IMR-90 (cell line): ENCODE measurements at regions not wholly inside any gene's neighbourhood (a gene's known extent, or its start where the extent isn't known, plus 50 kb on each side); places are given as distances from the start of the nearest gene placed in this dataset.

Experiments
- ATAC-seq: fragments of 200-7000 bp; cut with Tn5 transposase; 2 replicates; pipeline ENCODE4 v1.9.1; 2020; ENCODE audit warnings: low read depth, mild to moderate bottlenecking, moderate library complexity
- BruUV-seq: library from RNA; stranded (reverse); fragments of 400-500 nt; replicated peaks from 2 replicates; lab custom pipeline; 2021; lab: Mats Ljungman, UMichigan
- CTCF ChIA-PET: fragments of 300-600 bp; formaldehyde crosslinking; extraction: SDS; loops from one replicate; lab custom pipeline; 2021; ENCODE audit warnings: antibody characterized with exemption; lab: Yijun Ruan, JAX
- POLR2A ChIA-PET: fragments of 300-600 bp; sonication (Branson Sonifier 250); formaldehyde crosslinking; loops from one replicate; lab custom pipeline; 2022; ENCODE audit warnings: antibody characterized with exemption; ENCODE audit not compliant: unreplicated experiment; lab: Charles Lee
- DNase-seq: peaks from one replicate; pipeline ENCODE4 v3.0.0; 2013
- H2AFZ ChIP-seq: replicated peaks from 2 replicates; pipeline ENCODE3; 2013; ENCODE audit warnings: low read length, mild to moderate bottlenecking; ENCODE audit not compliant: poor library complexity
- H2AK5ac ChIP-seq: 2 replicates; pipeline ENCODE4 v1.6.1; 2013; ENCODE audit warnings: low read depth, low read length, inconsistent platforms
- H2AK9ac ChIP-seq: replicated peaks from 2 replicates; pipeline ENCODE3; 2013; ENCODE audit warnings: mild to moderate bottlenecking, low read depth, low read length, moderate library complexity; ENCODE audit not compliant: poor library complexity
- H2BK120ac ChIP-seq: 2 replicates; pipeline ENCODE4 v1.6.1; 2013; ENCODE audit warnings: low read depth, low read length, inconsistent platforms
- H2BK15ac ChIP-seq: 3 replicates; pipeline ENCODE4 v1.6.1; 2013; ENCODE audit warnings: low read depth, low read length, inconsistent platforms
- H2BK20ac ChIP-seq: 2 replicates; pipeline ENCODE4 v1.6.1; 2013; ENCODE audit warnings: low read depth, mild to moderate bottlenecking, inconsistent platforms, low read length, moderate library complexity
- H2BK5ac ChIP-seq: 2 replicates; pipeline ENCODE4 v1.6.1; 2013; ENCODE audit warnings: mild to moderate bottlenecking, low read depth, low read length, inconsistent platforms; ENCODE audit not compliant: poor library complexity, severe bottlenecking
- H3K14ac ChIP-seq: replicated peaks from 2 replicates; pipeline ENCODE4 v1.6.1; 2013; ENCODE audit warnings: low read depth, low read length, inconsistent platforms
- H3K18ac ChIP-seq: 2 replicates; pipeline ENCODE4 v1.6.1; 2013; ENCODE audit warnings: low read depth, low read length, control low read depth
- H3K23ac ChIP-seq: 2 replicates; pipeline ENCODE4 v1.6.1; 2013; ENCODE audit warnings: low read depth, low read length, inconsistent platforms
- H3K27ac ChIP-seq: 2 replicates; pipeline ENCODE4 v1.5.1; 2013; ENCODE audit warnings: mild to moderate bottlenecking, control low read depth, low read length; ENCODE audit not compliant: insufficient read depth
- H3K27me3 ChIP-seq: 2 replicates; pipeline ENCODE4 v1.6.1; 2013; ENCODE audit warnings: low read length; ENCODE audit not compliant: control insufficient read depth, insufficient read depth
- H3K36me3 ChIP-seq: 2 replicates; pipeline ENCODE4 v1.6.1; 2013; ENCODE audit warnings: low read length, mixed read lengths; ENCODE audit not compliant: control insufficient read depth, insufficient read depth
- H3K4ac ChIP-seq: 2 replicates; pipeline ENCODE4 v1.6.1; 2013; ENCODE audit warnings: low read depth, low read length, inconsistent platforms
- H3K4me1 ChIP-seq: 2 replicates; pipeline ENCODE4 v1.6.1; 2013; ENCODE audit warnings: low read length, mixed read lengths; ENCODE audit not compliant: control insufficient read depth, insufficient read depth
- H3K4me2 ChIP-seq: 2 replicates; pipeline ENCODE4 v1.6.1; 2013; ENCODE audit warnings: low read depth, mild to moderate bottlenecking, control low read depth, low read length, moderate library complexity
- H3K4me3 ChIP-seq: 2 replicates; pipeline ENCODE4 v1.5.1; 2013; ENCODE audit warnings: low read depth, mild to moderate bottlenecking, control low read depth, low read length, moderate library complexity; ENCODE audit not compliant: insufficient read depth
- H3K56ac ChIP-seq: 2 replicates; pipeline ENCODE4 v1.6.1; 2013; ENCODE audit warnings: low read length, inconsistent platforms; ENCODE audit not compliant: insufficient read depth; ENCODE audit errors: extremely low read depth
- H3K79me1 ChIP-seq, 2 experiments: 2 replicates each; pipeline ENCODE4 v1.6.1; 2013; ENCODE audit warnings: low read length in 2 of 2, inconsistent platforms in 1 of 2, low read depth in 1 of 2
- H3K9ac ChIP-seq: 2 replicates; pipeline ENCODE4 v1.6.1; 2013; ENCODE audit warnings: low read depth, low read length, control low read depth
- H3K9me1 ChIP-seq: 2 replicates; pipeline ENCODE4 v1.6.1; 2013; ENCODE audit warnings: low read length, inconsistent platforms; ENCODE audit not compliant: insufficient read depth
- H3K9me3 ChIP-seq: 2 replicates; pipeline ENCODE4 v1.6.1; 2013; ENCODE audit warnings: low read length; ENCODE audit not compliant: control insufficient read depth, insufficient read depth
- H4K20me1 ChIP-seq: 2 replicates; pipeline ENCODE4 v1.6.1; 2013; ENCODE audit warnings: low read length, inconsistent platforms; ENCODE audit not compliant: insufficient read depth
- H4K5ac ChIP-seq: 2 replicates; pipeline ENCODE4 v1.6.1; 2013; ENCODE audit warnings: mild to moderate bottlenecking, low read depth, low read length, control low read depth
- H4K8ac ChIP-seq, 2 experiments: 2 replicates each; pipeline ENCODE4 v1.6.1; 2013; ENCODE audit warnings: low read depth in 2 of 2, low read length in 2 of 2, control low read depth in 1 of 2, inconsistent platforms in 1 of 2
- H4K91ac ChIP-seq: 2 replicates; pipeline ENCODE4 v1.6.1; 2013; ENCODE audit warnings: low read depth, low read length, inconsistent platforms; ENCODE audit not compliant: insufficient read depth
- CEBPB ChIP-seq: IDR thresholded peaks from 2 replicates; pipeline ENCODE4 v1.6.1; 2012; ENCODE audit warnings: low read depth, low read length, improper control_type of control experiment
- CHD1 ChIP-seq: IDR thresholded peaks from 2 replicates; pipeline ENCODE4 v1.6.1; 2012; ENCODE audit warnings: low read depth, low read length, improper control_type of control experiment
- CTCF ChIP-seq: conservative IDR thresholded peaks from 2 replicates; pipeline ENCODE4 v1.5.1; 2012; ENCODE audit warnings: mild to moderate bottlenecking, low read depth, low read length, improper control_type of control experiment
- MAFK ChIP-seq: IDR thresholded peaks from 2 replicates; pipeline ENCODE4 v1.6.1; 2012; ENCODE audit warnings: low read depth, low read length, improper control_type of control experiment
- RAD21 ChIP-seq: IDR thresholded peaks from 2 replicates; pipeline ENCODE4 v1.6.1; 2012; ENCODE audit warnings: low read length, improper control_type of control experiment
- RCOR1 ChIP-seq: IDR thresholded peaks from 2 replicates; pipeline ENCODE4 v1.6.1; 2012; ENCODE audit warnings: mild to moderate bottlenecking, low read length, improper control_type of control experiment; ENCODE audit not compliant: insufficient replicate concordance
- RFX5 ChIP-seq: IDR thresholded peaks from 2 replicates; pipeline ENCODE4 v1.8.0; 2012; ENCODE audit warnings: low read depth, mild to moderate bottlenecking, low read length, moderate library complexity
- USF2 ChIP-seq: fragments of 150-350 bp; IDR thresholded peaks from 2 replicates; pipeline ENCODE4 v1.6.1; 2017; ENCODE audit warnings: mild to moderate bottlenecking, antibody characterized with exemption, low read length, low read depth
- WGBS, 2 experiments: methylation state at CpG; one replicate each; pipeline versions ENCODE4 v1.1.5 to v1.1.7; 2013; ENCODE audit warnings: missing lambda C conversion rate in 2 of 2; ENCODE audit not compliant: insufficient read length in 1 of 2; ENCODE audit errors: extremely low coverage in 2 of 2; 5-methylcytosine and 5-hydroxymethylcytosine counted together
- dilution Hi-C: fragments of 300-500 bp; cut with HindIII; formaldehyde crosslinking; loops from one replicate; pipeline ENCODE4 v1.14.3; 2018; ENCODE audit warnings: low sequenced_read_pairs; ENCODE audit not compliant: unreplicated experiment
- in situ Hi-C: fragments of 300-500 bp; cut with MboI; formaldehyde crosslinking; loops from 3 replicates; pipeline ENCODE4 v1.14.3; 2019; ENCODE audit warnings: low sequenced_read_pairs, inconsistent platforms, mixed read lengths
- intact Hi-C: fragments of 100-400 bp; cut with micrococcal nuclease; formaldehyde crosslinking; loops from 2 replicates; pipeline ENCODE4 v1.10.0; 2022

GRCh38 chr6:71107911-71108420, 151.1 kb upstream of the B3GAT2 start:
- Histone ChIP-seq H3K9me3 (no peaks in the 10 kb centered on the region), H2BK20ac (no peak overlapping the region), H3K27me3 (peaks cover 8% of the 10 kb centered on the region), H3K23ac (no peak overlapping the region), H2BK15ac (no peak overlapping the region), H3K4ac (no peak overlapping the region), H3K27ac (no peak overlapping the region), H3K4me2 (peak overlapping the region; percentile 92), H3K4me1 (no peaks in the 10 kb centered on the region; the same call in 1 of the 2 replicates), H2BK5ac (no peak overlapping the region), H3K18ac (no peak overlapping the region), H4K8ac (no peak overlapping the region), H4K5ac (no peak overlapping the region), H2AFZ (peak overlapping the region; percentile 24), H3K9ac (no peak overlapping the region), H3K36me3 (no peaks in the 10 kb centered on the region), H4K20me1 (no peaks in the 10 kb centered on the region), H2AK5ac (no peak overlapping the region), H3K14ac (no peak overlapping the region), H3K9me1 (no peaks in the 10 kb centered on the region), H2AK9ac (no peak overlapping the region), H3K79me1 (no peaks in the 10 kb centered on the region), H3K4me3 (peak overlapping the region; percentile 39; the same call in 1 of the 2 replicates), H4K91ac (no peak overlapping the region), H3K56ac (no peak overlapping the region), H2BK120ac (no peak overlapping the region)
- CTCF ChIA-PET, result no interaction called here
- in situ Hi-C loops (no loop called here), intact Hi-C loops (no loop called here), dilution Hi-C loops (no loop called here)
- WGBS, 2 experiments, result no CpG with 5 or more reads among the region's 6 CpGs
- ATAC-seq (peak; percentile 87), DNase-seq (peak; percentile 71)
- no TSS peak for BruUV-seq
- POLR2A ChIA-PET, result no interaction called here
- TF ChIP-seq RFX5 (no peak), RCOR1 (no peak), RAD21 (no peak), USF2 (no peak), CTCF (no peak), CHD1 (no peak), MAFK (no peak), CEBPB (no peak)
